Spleen (tissue), 11 donors: ENCODE measurements at regions not wholly inside any gene's neighbourhood (a gene's known extent, or its start where the extent isn't known, plus 50 kb on each side); places are given as distances from the start of the nearest gene placed in this dataset.
A peak's percentile ranks its signal among the peaks of the same experiment; 100 is the strongest.

Source experiments
- DNase-seq: peaks from one replicate; pipeline ENCODE4 v3.0.0-alpha.2; 2020
- H3K27ac ChIP-seq, 8 donors: fragments of 200-600 bp; sonication (generic) in 7 of 8; 1 replicate in 4 of 8; 2 replicates in 4 of 8; pipeline versions ENCODE4 v1.5.0 to v1.8.0; 2016 to 2021; ENCODE audit warnings: inconsistent platforms in 4 of 8, mild to moderate bottlenecking in 4 of 8, moderate library complexity in 1 of 8
- H3K27me3 ChIP-seq, 7 donors: fragments of 200-600 bp; sonication (generic) in 6 of 7; replicated peaks in 1 of 7; 1 replicate in 4 of 7; 2 replicates in 3 of 7; pipeline versions ENCODE4 v1.5.0 to v1.8.0; 2016 to 2021; ENCODE audit warnings: inconsistent platforms in 3 of 7, mild to moderate bottlenecking in 1 of 7
- H3K36me3 ChIP-seq, 6 donors: fragments of 200-600 bp; sonication (generic) in 5 of 6; 1 replicate in 4 of 6; 2 replicates in 2 of 6; pipeline versions ENCODE4 v1.5.0 to v1.8.0; 2016 to 2021; ENCODE audit warnings: inconsistent platforms in 2 of 6
- H3K4me1 ChIP-seq, 6 donors: fragments of 200-600 bp; sonication (generic) in 5 of 6; 1 replicate in 3 of 6; 2 replicates in 3 of 6; pipeline versions ENCODE4 v1.5.0 to v1.8.0; 2016 to 2021; ENCODE audit warnings: inconsistent platforms in 3 of 6
- H3K4me3 ChIP-seq, 8 donors: fragments of 200-600 bp; sonication (generic) in 7 of 8; 1 replicate in 4 of 8; 2 replicates in 4 of 8; pipeline versions ENCODE4 v1.5.0 to v1.8.0; 2016 to 2021; ENCODE audit warnings: inconsistent platforms in 4 of 8, mild to moderate bottlenecking in 4 of 8, moderate library complexity in 2 of 8
- H3K9me3 ChIP-seq, 8 donors: fragments of 200-600 bp; sonication (generic) in 7 of 8; 1 replicate in 4 of 8; 2 replicates in 4 of 8; pipeline versions ENCODE4 v1.5.0 to v1.8.0; 2016 to 2021; ENCODE audit warnings: inconsistent platforms in 4 of 8
- POLR2A ChIP-seq, 3 donors: fragments of 450-650 bp; IDR thresholded peaks; one replicate each; pipeline ENCODE4 v1.5.1; 2017; ENCODE audit warnings: antibody characterized with exemption in 3 of 3, mild to moderate bottlenecking in 1 of 3
- POLR2AphosphoS5 ChIP-seq, 3 donors: sonication (generic); formaldehyde crosslinking; IDR thresholded peaks; one replicate each; pipeline ENCODE4 v1.5.1; 2017; ENCODE audit warnings: antibody characterized with exemption in 3 of 3
- WGBS, 5 donors: extraction: QIAGEN DNeasy Blood & Tissue Kit in 3 of 5; methylation state at CpG; one replicate each; pipeline versions ENCODE4 v1.1.5 to v1.1.7; 2013 to 2018; 5-methylcytosine and 5-hydroxymethylcytosine counted together
- intact Hi-C: fragments of 100-400 bp; cut with DNase I; formaldehyde crosslinking; loops from one replicate; pipeline ENCODE4 v1.15.0; 2023; ENCODE audit warnings: low total_unique reads
- TF ChIP-seq, protein P1 (sequence below), 11 experiments: fragments of 200-600 bp in 7 of 11; fragments of 450-650 bp in 4 of 11; sonication (generic) in 4 of 11; IDR thresholded peaks in 8 of 11; conservative IDR thresholded peaks in 3 of 11; 1 replicate in 7 of 11; 2 replicates in 4 of 11; pipeline versions ENCODE4 v1.4.0 to v1.8.0; 2016 to 2021; ENCODE audit warnings: antibody characterized with exemption in 11 of 11, inconsistent platforms in 4 of 11, mild to moderate bottlenecking in 1 of 11
- donor health status: healthy with polysubstance abuse.
- donor health status: DM: no; HTN: no; CAD: no; lungs with moderate emphysema.
- donor health status: DM: no; HTN: no; CAD: no.
- donor health status: Bipolar disorder and iron deficiency.
- donor health status: healthy.
- donor health status: DM: no; HTN: no; CAD: no.
- donor health status: DM: yes; HTN: yes; CAD: no.

DNA sequence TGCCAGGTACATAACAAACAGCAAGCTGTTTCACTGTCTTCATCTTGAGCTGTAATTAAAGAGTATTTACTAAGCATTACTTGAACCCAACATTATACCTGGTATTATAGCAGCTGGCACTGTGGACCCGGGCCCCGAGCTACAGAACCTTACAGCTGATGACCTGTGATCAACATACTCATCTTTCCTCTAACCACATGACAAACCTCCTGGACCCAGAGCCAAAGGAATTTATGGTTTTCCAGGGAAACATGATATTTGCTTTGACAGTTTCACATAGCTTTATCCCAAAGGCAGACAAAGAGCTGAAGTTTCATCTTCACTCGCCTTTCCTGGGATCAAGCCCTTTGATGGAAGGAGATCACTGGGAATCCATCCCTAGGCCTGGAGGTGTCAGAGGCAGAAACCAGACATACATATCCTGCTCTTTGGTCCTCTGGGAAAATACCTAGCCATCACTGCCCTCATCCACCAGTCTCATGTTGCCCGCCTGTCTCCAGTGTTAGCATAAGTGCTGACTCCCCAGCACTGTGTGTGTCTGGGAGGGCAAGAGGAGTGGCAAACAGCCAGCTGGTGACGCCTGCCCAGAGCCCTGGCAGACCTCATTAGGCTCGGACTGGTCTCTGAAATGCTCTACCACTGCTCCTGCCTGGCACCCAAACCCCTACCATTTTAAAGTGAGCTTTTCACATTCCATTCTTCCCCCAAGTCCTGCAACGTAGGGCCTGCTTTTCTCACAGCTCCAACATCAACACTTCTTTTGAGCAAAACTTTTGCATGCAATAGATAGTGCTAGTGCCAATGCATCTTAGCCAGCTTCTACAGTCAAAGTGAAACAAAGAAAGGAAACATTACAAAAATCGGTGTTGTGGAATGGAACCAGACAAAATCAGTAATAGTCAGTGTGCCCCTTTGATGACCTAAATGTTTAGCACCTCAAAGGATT lies 138.8 kb upstream of the CTAGE1 start:
- Histone ChIP-seq H3K4me1 (peaks cover 0 to 25% (median 14%) of the 10 kb centered on the region in 6 donors), H3K36me3 (no peaks in the 10 kb centered on the region), H3K27me3 (peaks cover 0 to 44% (median 10%) of the 10 kb centered on the region in 7 donors), H3K9me3 (no peaks in the 10 kb centered on the region), H3K4me3 (no peak overlapping the region), H3K27ac (peak overlapping the region in 5 of 8 donors; percentile 8 to 90 (median 88))
- no peak for DNase-seq
- intact Hi-C loops = loop anchor here (10.0 kb wide), 2 partner anchors 62 to 382 kb away; no protein-coding TSS in a partner anchor
- TF ChIP-seq POLR2A (IDR thresholded peaks at IDR 0.05) = no peak
- peak in 1 of 3 donors; percentile 41 for TF ChIP-seq POLR2AphosphoS5 (IDR thresholded peaks at IDR 0.05)
- WGBS, 5 donors = 61 to 78% (median 72%) methylated on average over 8 of the region's 8 CpGs

- Histone ChIP-seq H3K4me3 (no peak overlapping the region), H3K36me3 (no peaks in the 10 kb centered on the region), H3K27me3 (peaks cover 0 to 46% (median 14%) of the 10 kb centered on the region in 7 donors), H3K27ac (peak overlapping the region in 6 of 8 donors; percentile 8 to 90 (median 61)), H3K9me3 (no peaks in the 10 kb centered on the region), H3K4me1 (peaks cover 0 to 25% (median 14%) of the 10 kb centered on the region in 6 donors)
- no peak for TF ChIP-seq POLR2AphosphoS5 (IDR thresholded peaks at IDR 0.05)
- no peak for TF ChIP-seq POLR2A (IDR thresholded peaks at IDR 0.05)
- TF ChIP-seq, protein P1, sequence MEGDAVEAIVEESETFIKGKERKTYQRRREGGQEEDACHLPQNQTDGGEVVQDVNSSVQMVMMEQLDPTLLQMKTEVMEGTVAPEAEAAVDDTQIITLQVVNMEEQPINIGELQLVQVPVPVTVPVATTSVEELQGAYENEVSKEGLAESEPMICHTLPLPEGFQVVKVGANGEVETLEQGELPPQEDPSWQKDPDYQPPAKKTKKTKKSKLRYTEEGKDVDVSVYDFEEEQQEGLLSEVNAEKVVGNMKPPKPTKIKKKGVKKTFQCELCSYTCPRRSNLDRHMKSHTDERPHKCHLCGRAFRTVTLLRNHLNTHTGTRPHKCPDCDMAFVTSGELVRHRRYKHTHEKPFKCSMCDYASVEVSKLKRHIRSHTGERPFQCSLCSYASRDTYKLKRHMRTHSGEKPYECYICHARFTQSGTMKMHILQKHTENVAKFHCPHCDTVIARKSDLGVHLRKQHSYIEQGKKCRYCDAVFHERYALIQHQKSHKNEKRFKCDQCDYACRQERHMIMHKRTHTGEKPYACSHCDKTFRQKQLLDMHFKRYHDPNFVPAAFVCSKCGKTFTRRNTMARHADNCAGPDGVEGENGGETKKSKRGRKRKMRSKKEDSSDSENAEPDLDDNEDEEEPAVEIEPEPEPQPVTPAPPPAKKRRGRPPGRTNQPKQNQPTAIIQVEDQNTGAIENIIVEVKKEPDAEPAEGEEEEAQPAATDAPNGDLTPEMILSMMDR (IDR thresholded peaks at IDR 0.05 in 8 of 11, conservative IDR thresholded peaks at IDR 0.05 in 3 of 11) = no peak
- intact Hi-C loops = loop anchor here (10.0 kb wide), 2 partner anchors 63 to 383 kb away; no protein-coding TSS in a partner anchor
- no peak for DNase-seq
- WGBS, 5 donors = 68 to 75% (median 71%) methylated on average over 12 of the region's 12 CpGs
Observed at GRCh38 chr18:22557168-22557941, 139.6 kb upstream of the CTAGE1 start.

- peaks cover 0 to 25% (median 14%) of the 10 kb centered on the region in 6 donors for H3K4me1 ChIP-seq
- peak overlapping the region; percentile 58 to 90 (median 84) for H3K27ac ChIP-seq
- no peaks in the 10 kb centered on the region for H3K36me3 ChIP-seq
- no peaks in the 10 kb centered on the region for H3K9me3 ChIP-seq
- H3K27me3 ChIP-seq = peaks cover 0 to 59% (median 14%) of the 10 kb centered on the region in 7 donors
- TF ChIP-seq POLR2A (IDR thresholded peaks at IDR 0.05) = no peak
- TF ChIP-seq POLR2AphosphoS5 (IDR thresholded peaks at IDR 0.05) = peak; percentile 49 to 69 (median 56)
- peak overlapping the region in 6 of 8 donors; percentile 23 to 66 (median 35) for H3K4me3 ChIP-seq
- DNase-seq = peak; percentile 77
- intact Hi-C loops = loop anchor here (10.0 kb wide), 2 partner anchors 64 to 384 kb away; no protein-coding TSS in a partner anchor
- WGBS, 5 donors = 6 to 12% (median 9%) methylated on average over 28 of the region's 28 CpGs
Observed at GRCh38 chr18:22558945-22559385, 141.2 kb upstream of the CTAGE1 start.

GRCh38 chr18:22559414-22560274 lies 141.9 kb upstream of the CTAGE1 start:
- H3K27ac ChIP-seq = peak overlapping the region; percentile 72 to 90 (median 84)
- H3K4me3 ChIP-seq = peak overlapping the region; percentile 20 to 66 (median 34)
- intact Hi-C loops = loop anchor here (10.0 kb wide), 4 partner anchors 65 to 645 kb away; no protein-coding TSS in a partner anchor
- H3K27me3 ChIP-seq = peaks cover 0 to 65% (median 14%) of the 10 kb centered on the region in 7 donors
- no peaks in the 10 kb centered on the region for H3K9me3 ChIP-seq
- 1 to 4% (median 1%) methylated on average over 34 to 63 of the region's 63 CpGs for WGBS, 5 donors
- no peaks in the 10 kb centered on the region for H3K36me3 ChIP-seq
- no peak for TF ChIP-seq POLR2A (IDR thresholded peaks at IDR 0.05)
- TF ChIP-seq, protein P1 (IDR thresholded peaks at IDR 0.05 in 8 of 11, conservative IDR thresholded peaks at IDR 0.05 in 3 of 11) = peak in 6 of 11 experiments; percentile 9 to 26 (median 11)
- TF ChIP-seq POLR2AphosphoS5 (IDR thresholded peaks at IDR 0.05) = peak in 2 of 3 donors; percentile 60 to 61
- H3K4me1 ChIP-seq = peaks cover 0 to 25% (median 14%) of the 10 kb centered on the region in 6 donors
- peak; percentile 81 for DNase-seq
